ENCODE measurements at regions not wholly inside any gene's neighbourhood (a gene's known extent, or its start where the extent isn't known, plus 50 kb on each side); places are given as distances from the start of the nearest gene placed in this dataset.
"Not testable (repeated sequence)": the region's sequence is repeated elsewhere in the genome, so short reads cannot be mapped to it uniquely, and the experiment has no call there.

- DNase-seq = no peak
Observed at GRCh38 chr12:47478426-47478825, 227.4 kb downstream of the RPAP3 start.

DNA sequence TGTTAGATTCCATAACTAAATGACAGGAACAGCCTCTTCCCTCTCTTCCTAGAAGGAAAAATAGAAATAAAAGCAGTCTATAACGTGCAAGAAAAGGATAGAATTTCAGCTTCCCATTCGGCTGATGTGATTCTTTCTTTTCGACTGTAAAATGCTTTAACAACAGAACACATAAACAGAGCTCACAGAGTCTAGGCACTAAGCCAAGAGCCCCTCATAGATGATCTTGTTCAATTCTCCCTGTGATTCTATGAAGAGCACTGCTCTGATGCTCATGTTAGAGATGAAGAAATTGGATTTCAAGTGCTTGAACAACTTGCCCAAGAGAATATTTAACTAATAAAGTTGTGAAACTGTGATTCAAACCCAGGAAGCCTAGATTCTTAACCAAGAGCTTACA, 232.7 kb downstream of the RPAP3 start:
- DNase-seq = no peak

GRCh38 chr12:47470349-47470748, 235.5 kb downstream of the RPAP3 start:
- DNase-seq = not testable (repeated sequence)

- not testable (repeated sequence) for DNase-seq
Observed at GRCh38 chr12:47463918-47464317, 241.9 kb downstream of the RPAP3 start.

DNA sequence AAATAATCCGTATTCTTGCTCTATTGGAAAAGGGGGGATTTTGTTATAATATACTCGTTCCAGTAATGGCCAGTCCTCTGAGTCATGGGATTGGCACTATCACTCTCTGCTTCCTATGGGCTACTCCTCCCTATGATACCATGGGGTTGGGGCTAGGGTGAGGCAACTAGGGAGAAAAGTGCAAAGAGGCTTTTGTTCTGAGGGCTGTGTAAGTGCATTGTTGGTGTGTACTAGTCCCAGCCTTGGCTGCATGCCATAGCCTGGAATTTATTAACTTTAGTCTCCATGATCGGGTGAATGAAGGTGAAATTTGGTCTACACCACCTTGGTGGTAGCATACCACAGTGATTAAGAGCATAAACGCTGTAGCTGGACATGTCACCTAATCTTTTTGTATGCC, 247.6 kb downstream of the RPAP3 start:
- DNase-seq = no peak

DNA sequence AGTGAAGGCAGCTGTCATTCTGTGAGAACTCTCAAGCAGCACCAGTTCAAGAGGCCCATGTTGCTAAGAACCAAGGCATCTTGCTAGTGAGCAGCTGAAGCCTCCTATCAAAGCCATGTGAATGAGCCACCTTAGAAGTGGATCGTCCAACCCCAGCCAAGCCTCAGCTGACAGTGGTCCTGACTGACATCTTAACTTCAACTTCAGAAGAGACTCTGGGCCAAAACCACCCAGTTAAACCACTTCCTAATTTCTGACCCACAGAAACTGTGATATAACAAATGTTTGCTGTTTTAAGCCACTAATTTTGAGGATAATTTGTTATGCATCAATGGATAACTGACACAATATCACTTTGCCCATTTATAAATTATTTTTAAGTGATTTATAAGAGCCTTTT, 256.0 kb downstream of the RPAP3 start:
- DNase-seq = no peak

DNA sequence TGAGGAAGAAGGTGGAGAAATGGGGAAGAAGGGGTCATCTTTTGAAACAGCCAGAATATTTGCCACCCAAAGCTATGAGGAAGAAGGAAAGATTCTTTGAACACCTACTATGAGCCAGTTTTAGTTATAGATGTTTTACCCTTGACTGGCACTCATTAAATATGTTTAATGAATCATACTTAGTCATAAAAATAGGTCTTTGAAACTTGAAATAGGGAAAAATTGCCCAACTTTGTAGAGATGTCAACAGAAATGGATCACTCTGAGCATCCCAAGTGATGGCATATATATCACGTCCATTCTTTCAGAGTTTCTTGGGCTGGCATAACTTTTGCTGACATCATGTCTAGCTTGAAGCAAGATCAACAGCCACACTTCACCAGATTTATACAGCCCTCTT, 263.5 kb downstream of the RPAP3 start:
- no peak for DNase-seq

- DNase-seq = no peak
Observed at GRCh38 chr12:47441490-47441889, 264.3 kb downstream of the RPAP3 start.

GRCh38 chr12:47438175-47438574, 267.7 kb downstream of the RPAP3 start:
- no peak for DNase-seq

DNA sequence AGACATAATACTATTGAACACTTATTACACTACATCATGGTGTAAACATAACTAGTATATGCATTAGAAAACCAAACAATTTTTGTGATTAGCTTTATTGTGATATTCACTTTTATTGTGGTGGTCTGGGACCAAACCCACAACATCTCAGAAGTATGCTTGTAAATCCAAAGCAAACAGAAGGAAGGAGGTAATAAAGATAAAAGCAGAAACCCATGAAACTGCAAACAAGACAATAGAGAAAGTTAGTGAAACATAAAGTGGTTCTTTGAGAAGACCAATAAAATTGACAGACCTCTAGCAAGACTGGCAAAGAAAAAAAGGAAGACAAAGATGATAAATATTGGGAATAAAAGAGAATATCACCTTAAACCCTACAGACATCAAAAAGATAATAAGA, 268.3 kb downstream of the RPAP3 start:
- DNase-seq = no peak

GRCh38 chr12:47433876-47434275, 272.0 kb downstream of the RPAP3 start:
- no peak for DNase-seq

- not testable (repeated sequence) for DNase-seq
Observed at GRCh38 chr12:47426678-47427309, 279.0 kb downstream of the RPAP3 start.

GRCh38 chr12:47422611-47423010, 283.2 kb downstream of the RPAP3 start:
- no peak for DNase-seq

GRCh38 chr12:47419497-47419896, 286.3 kb downstream of the RPAP3 start:
- no peak for DNase-seq

GRCh38 chr12:47417955-47418354, 287.9 kb downstream of the RPAP3 start:
- DNase-seq = no peak

GRCh38 chr12:47417121-47417520, 288.7 kb downstream of the RPAP3 start:
- no peak for DNase-seq

DNA sequence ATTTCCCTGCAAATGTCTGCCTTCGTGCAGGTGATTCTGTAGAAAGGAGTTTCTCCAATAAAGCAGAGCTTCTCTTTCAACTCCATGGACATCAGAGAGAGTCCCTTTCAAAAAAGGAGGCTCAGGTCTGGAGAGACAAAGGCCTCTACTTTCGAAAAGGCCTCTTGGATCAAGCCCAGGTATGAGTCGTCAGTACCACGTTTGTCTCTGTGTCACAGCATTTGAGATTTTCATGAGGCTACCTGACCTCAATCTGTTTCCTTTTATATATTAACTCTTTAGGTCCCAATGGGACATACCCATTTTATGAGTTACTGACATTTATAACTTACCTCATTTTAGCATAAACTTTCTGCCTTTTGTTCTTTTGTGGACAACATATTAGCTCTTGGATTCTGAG, 290.8 kb downstream of the RPAP3 start:
- no peak for DNase-seq

GRCh38 chr12:47414511-47414910, 291.3 kb downstream of the RPAP3 start:
- no peak for DNase-seq

- DNase-seq = no peak
Observed at GRCh38 chr12:47413806-47414205, 292.0 kb downstream of the RPAP3 start.

- DNase-seq = no peak
Observed at GRCh38 chr12:47412601-47413236, 293.1 kb downstream of the RPAP3 start.

- no peak for DNase-seq
Observed at GRCh38 chr12:47411966-47412365, 293.9 kb downstream of the RPAP3 start.

GRCh38 chr12:47410862-47411261, 295.0 kb downstream of the RPAP3 start:
- no peak for DNase-seq

DNA sequence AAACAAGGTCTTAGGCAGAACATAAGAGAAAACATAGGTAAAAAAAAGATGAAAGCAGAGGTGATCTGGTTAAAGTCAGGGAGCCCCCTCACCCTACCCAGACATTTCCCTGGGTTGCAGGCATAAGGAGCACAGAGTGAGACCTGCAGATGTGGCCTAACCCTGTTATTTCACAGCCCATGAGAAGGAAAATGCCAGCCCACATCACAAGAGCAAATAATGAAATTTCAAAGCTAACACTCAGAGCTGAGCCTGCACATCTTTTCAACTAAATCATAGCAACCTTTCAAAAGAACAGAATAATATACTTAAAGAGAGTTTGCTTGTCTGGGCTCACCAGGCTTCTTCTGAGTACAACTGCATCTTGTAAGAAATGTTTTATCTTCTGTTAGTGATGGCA, 295.4 kb downstream of the RPAP3 start:
- DNase-seq = no peak

DNA sequence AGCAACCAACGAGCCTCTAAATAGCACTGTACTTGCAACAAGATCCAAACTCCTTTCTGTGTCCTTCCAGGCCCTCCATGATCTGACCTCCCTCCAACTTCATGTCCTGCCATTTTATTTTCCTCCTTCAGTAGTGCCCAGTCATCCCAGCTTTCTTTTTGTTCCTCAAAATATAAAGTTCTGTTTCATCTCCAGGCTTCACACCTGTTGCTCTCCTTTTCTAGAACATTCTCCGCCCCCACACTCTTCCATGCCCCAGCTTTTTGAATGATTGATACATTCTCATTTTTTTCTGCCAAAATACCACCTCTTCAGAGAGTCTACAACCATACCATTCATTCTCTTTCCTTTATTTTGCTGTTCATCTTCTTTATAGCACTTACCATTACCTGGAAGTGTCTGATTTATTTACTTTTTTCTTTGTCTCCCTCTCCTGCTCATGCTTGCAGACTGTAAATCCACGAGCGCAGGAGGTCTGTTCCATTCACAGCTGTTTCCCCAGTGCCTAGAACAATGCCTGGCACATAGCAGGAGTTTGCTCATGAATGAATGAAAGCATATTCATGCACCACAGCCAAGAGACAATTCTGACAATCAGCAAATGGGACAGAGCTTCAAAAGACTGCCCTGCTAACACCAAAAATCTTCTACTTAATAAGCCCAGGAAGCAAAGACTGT, 296.4 kb downstream of the RPAP3 start:
- no peak for DNase-seq

All from right kidney (tissue), 1 donor.